ENCODE measurements at regions not wholly inside any gene's neighbourhood (a gene's known extent, or its start where the extent isn't known, plus 50 kb on each side); places are given as distances from the start of the nearest gene placed in this dataset.

DNA sequence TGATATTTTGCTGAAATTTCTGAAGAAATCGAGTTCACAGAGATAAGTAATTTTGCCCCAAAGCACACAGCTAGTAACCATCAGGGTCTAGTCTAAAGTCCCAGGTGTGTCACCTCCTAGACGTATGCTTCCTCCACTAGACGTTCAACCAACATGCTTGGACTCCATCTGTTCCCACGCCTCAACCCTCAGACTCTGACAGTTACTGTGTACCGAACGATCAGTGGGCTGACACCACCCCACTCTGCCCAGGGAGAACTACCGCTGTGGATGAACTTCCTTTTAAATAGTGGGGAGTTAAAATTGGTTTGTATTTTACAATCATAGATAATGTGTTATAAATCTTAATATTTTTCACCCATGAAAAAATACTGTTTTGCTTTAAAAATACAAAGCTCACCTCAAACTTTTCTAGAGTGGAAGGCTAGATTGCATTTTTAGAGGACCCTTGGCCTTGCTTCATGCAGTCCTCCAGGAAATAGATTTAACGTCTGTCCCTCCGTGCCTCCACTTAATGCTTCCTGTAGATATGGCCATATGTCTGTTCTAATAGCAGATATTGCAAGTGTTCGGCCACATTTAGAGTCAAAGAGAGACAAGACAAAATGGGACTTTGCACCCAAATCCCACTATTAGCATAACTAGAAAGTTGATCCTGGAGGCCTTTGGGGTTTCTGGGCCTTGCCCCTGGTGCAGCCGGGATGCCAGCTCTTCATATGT lies 91.4 kb upstream of the ZPBP start:
- TF ChIP-seq, protein P1, sequence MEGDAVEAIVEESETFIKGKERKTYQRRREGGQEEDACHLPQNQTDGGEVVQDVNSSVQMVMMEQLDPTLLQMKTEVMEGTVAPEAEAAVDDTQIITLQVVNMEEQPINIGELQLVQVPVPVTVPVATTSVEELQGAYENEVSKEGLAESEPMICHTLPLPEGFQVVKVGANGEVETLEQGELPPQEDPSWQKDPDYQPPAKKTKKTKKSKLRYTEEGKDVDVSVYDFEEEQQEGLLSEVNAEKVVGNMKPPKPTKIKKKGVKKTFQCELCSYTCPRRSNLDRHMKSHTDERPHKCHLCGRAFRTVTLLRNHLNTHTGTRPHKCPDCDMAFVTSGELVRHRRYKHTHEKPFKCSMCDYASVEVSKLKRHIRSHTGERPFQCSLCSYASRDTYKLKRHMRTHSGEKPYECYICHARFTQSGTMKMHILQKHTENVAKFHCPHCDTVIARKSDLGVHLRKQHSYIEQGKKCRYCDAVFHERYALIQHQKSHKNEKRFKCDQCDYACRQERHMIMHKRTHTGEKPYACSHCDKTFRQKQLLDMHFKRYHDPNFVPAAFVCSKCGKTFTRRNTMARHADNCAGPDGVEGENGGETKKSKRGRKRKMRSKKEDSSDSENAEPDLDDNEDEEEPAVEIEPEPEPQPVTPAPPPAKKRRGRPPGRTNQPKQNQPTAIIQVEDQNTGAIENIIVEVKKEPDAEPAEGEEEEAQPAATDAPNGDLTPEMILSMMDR (IDR thresholded peaks at IDR 0.05): no peak
- TF ChIP-seq ZNF263 (CRISPR knock-in tag; IDR thresholded peaks at IDR 0.05; ENCODE audit: low read depth): no peak
- TF ChIP-seq CREM (CRISPR knock-in tag; IDR thresholded peaks at IDR 0.05): no peak
- no peak for TF ChIP-seq ESRRA (CRISPR knock-in tag; IDR thresholded peaks at IDR 0.05; ENCODE audit: borderline replicate concordance)
